ENCODE measurements at regions not wholly inside any gene's neighbourhood (a gene's known extent, or its start where the extent isn't known, plus 50 kb on each side); places are given as distances from the start of the nearest gene placed in this dataset.

DNA sequence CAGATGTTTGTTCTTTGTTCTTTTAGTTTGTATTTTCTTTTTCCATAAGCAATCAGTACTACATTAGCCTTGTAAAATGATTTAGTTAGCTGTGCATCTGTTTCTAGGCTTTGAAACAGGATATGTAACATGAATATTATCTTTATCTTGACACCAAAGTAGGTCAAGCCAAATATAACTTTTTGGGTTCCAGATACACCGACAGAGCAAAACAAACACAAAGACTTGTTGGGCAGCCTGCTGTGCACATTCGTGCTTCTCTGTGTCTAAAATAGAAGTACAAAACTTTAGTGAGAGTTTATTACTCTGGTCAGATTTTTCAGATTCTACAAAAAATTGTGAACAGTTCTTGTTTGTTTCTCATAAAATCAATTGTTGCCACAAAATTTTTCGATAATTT, 1059.3 kb upstream of the GYPC start:
- H3K27ac ChIP-seq = no peak overlapping the region
- no peaks in the 10 kb centered on the region for H3K4me1 ChIP-seq
- H3K4me3 ChIP-seq = no peak overlapping the region
- no peak for DNase-seq
- 30 to 38% (median 31%) methylated on average over 3 of the region's 3 CpGs for WGBS, 5 donors
- no peaks in the 10 kb centered on the region for H3K27me3 ChIP-seq
- no peak for TF ChIP-seq POLR2AphosphoS5 (IDR thresholded peaks at IDR 0.05)
- TF ChIP-seq EP300 (IDR thresholded peaks at IDR 0.05) = no peak
- TF ChIP-seq, protein P1, sequence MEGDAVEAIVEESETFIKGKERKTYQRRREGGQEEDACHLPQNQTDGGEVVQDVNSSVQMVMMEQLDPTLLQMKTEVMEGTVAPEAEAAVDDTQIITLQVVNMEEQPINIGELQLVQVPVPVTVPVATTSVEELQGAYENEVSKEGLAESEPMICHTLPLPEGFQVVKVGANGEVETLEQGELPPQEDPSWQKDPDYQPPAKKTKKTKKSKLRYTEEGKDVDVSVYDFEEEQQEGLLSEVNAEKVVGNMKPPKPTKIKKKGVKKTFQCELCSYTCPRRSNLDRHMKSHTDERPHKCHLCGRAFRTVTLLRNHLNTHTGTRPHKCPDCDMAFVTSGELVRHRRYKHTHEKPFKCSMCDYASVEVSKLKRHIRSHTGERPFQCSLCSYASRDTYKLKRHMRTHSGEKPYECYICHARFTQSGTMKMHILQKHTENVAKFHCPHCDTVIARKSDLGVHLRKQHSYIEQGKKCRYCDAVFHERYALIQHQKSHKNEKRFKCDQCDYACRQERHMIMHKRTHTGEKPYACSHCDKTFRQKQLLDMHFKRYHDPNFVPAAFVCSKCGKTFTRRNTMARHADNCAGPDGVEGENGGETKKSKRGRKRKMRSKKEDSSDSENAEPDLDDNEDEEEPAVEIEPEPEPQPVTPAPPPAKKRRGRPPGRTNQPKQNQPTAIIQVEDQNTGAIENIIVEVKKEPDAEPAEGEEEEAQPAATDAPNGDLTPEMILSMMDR (IDR thresholded peaks at IDR 0.05) = no peak
- TF ChIP-seq POLR2A (IDR thresholded peaks at IDR 0.05) = no peak
- no peaks in the 10 kb centered on the region for H3K36me3 ChIP-seq
- H3K9me3 ChIP-seq = no peaks in the 10 kb centered on the region
- intact Hi-C loops (cut with DNase I; ENCODE audit: low total_unique reads) = no loop called here

DNA sequence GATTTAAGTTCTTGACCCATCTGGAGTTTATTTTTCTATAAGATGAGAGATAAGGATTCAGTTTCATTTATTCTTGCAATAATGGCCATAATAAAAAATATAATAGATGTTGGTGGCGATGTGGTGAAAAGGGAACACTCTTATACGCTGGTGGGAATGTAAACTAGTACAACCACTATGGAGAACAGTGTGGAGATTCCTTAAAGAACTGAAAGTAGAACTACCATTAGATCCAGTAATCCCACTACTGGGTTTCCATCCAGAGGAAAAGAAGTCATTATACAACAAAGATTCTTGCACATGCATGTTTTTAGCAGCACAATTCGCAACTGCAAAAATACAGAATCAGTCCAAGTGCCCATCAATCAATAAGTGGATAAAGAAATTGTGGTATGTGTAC, 1040.5 kb upstream of the GYPC start:
- TF ChIP-seq EP300 (IDR thresholded peaks at IDR 0.05) (no peak), POLR2AphosphoS5 (IDR thresholded peaks at IDR 0.05) (no peak), POLR2A (IDR thresholded peaks at IDR 0.05) (no peak)
- TF ChIP-seq, protein P1 (IDR thresholded peaks at IDR 0.05) = no peak
- Histone ChIP-seq H3K4me3 (no peak overlapping the region), H3K36me3 (no peaks in the 10 kb centered on the region), H3K27ac (no peak overlapping the region), H3K27me3 (no peaks in the 10 kb centered on the region), H3K4me1 (no peaks in the 10 kb centered on the region), H3K9me3 (no peaks in the 10 kb centered on the region)
- intact Hi-C loops (cut with DNase I; ENCODE audit: low total_unique reads) = no loop called here
- no peak for DNase-seq
- 80 to 89% (median 83%) methylated on average over 3 of the region's 3 CpGs for WGBS, 5 donors

GRCh38 chr2:125630377-125630776, 1025.6 kb upstream of the GYPC start:
- TF ChIP-seq POLR2AphosphoS5 (IDR thresholded peaks at IDR 0.05) (no peak), EP300 (IDR thresholded peaks at IDR 0.05) (no peak), POLR2A (IDR thresholded peaks at IDR 0.05) (no peak)
- TF ChIP-seq, protein P1 (IDR thresholded peaks at IDR 0.05) = no peak
- 53 to 73% (median 63%) methylated on average over 5 to 6 of the region's 6 CpGs for WGBS, 5 donors
- no peak for DNase-seq
- no peak overlapping the region for H3K27ac ChIP-seq
- intact Hi-C loops (cut with DNase I; ENCODE audit: low total_unique reads) = no loop called here
- no peaks in the 10 kb centered on the region for H3K4me1 ChIP-seq
- H3K9me3 ChIP-seq = peaks cover 0 to 20% (median 2%) of the 10 kb centered on the region in 4 donors
- no peak overlapping the region for H3K4me3 ChIP-seq
- H3K36me3 ChIP-seq = no peaks in the 10 kb centered on the region
- H3K27me3 ChIP-seq = no peaks in the 10 kb centered on the region

GRCh38 chr2:125634662-125635061, 1021.3 kb upstream of the GYPC start:
- Histone ChIP-seq H3K9me3 (peaks cover 0 to 14% (median 0%) of the 10 kb centered on the region in 4 donors), H3K4me1 (no peaks in the 10 kb centered on the region), H3K36me3 (no peaks in the 10 kb centered on the region), H3K27ac (no peak overlapping the region), H3K4me3 (no peak overlapping the region), H3K27me3 (no peaks in the 10 kb centered on the region)
- no peak for TF ChIP-seq EP300 (IDR thresholded peaks at IDR 0.05)
- no peak for TF ChIP-seq POLR2A (IDR thresholded peaks at IDR 0.05)
- TF ChIP-seq, protein P1 (IDR thresholded peaks at IDR 0.05) = no peak
- TF ChIP-seq POLR2AphosphoS5 (IDR thresholded peaks at IDR 0.05) = no peak
- intact Hi-C loops (cut with DNase I; ENCODE audit: low total_unique reads) = no loop called here
- DNase-seq = no peak

Measured in stomach (tissue), 8 donors.